Stimulated activated CD4-positive, alpha-beta T cell treated with anti-CD3 and anti-CD28 coated beads, Interleukin-4, amount 100 ng/mL, for 4 hours (primary cell): ENCODE measurements at regions not wholly inside any gene's neighbourhood (a gene's known extent, or its start where the extent isn't known, plus 50 kb on each side); places are given as distances from the start of the nearest gene placed in this dataset.

Experiments used
- DNase-seq, 2 experiments: peaks; one replicate each; pipeline ENCODE4 v3.0.0-alpha.2; 2020

- no peak for DNase-seq
These were observed 780.9 kb downstream of the QKI start for GRCh38 chr6:164195278-164195941.

DNA sequence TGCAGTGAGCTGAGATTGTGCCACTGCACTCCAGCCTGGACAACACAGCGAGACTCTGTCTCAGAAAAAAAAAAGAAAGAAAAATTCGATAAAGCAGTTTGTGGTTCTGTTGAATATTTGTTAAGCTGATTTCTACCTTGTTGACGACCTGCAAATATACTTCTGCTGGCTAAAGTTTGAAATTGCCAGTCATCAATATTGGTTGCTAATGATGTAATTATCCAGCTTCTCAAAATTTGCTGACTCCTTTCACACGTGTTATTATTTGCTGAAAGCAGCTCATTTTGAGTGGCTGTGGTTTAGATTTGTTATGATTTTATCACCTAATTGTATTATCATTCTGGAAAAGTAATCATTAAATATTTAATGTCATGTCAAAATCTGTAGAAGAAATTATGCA, 774.3 kb downstream of the QKI start:
- no peak for DNase-seq

- DNase-seq, result no peak
These were observed 771.0 kb downstream of the QKI start for GRCh38 chr6:164185471-164185871.

GRCh38 chr6:164184410-164184809, 769.9 kb downstream of the QKI start:
- DNase-seq, result no peak

DNA sequence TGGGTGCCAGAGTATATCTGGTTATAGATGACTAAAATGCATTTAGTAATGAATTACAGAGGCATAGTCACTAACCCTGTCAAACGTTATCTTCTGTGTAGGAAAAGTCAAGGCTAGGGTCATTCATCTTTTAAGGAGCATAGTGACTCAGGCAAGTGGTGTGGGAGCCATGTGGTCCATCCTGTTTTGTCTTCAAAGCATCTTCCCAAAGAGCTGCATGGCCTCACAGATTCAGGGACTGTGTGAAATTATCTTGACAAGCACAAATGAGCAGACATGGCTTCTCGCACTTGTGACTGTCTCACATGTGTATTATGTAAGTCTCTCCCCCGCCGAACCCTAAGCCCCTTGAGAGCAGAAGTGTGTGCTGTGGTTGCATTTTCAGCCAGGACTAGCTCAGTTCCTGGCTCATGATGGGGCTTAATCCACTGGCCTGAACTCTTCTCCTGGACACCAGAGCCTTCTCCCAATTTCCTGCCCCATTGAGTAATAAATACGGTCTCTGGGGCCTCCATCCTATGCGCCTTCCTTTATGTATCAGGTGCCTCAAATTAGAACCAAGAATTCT, 769.1 kb downstream of the QKI start:
- DNase-seq, result no peak

DNA sequence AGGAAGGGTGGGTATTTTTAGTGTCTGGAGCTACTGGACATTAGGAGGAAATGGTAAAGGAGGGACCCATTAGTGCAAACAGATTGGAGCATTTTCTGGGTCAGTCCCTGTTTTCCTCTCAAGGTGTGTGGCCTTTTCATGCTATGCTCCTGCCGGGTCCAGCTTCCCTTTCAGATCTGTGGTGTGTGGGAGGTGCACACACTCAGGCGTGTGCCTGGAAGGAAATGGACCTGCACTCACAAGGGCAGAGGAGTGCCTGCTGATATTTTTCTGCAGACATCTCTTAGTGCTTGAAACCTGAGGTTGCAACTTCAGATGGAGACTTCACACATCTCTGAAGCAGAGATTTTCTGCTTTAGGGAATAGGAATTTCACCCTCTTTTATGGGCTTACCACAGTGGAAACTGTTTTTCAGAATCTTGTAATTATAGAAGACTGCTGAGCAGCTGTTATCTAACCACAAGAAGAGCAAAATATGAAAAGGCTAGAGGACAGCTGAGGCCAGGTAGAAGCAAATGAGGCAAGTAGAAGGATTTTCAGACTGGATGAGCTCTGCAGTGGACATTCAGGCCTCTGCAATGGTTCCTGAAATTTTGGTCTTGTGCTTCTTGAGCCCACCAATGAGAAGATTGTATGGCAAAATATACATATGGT, 764.3 kb downstream of the QKI start:
- no peak for DNase-seq

- DNase-seq, result no peak
These were observed 754.8 kb downstream of the QKI start for GRCh38 chr6:164169355-164169754.

DNA sequence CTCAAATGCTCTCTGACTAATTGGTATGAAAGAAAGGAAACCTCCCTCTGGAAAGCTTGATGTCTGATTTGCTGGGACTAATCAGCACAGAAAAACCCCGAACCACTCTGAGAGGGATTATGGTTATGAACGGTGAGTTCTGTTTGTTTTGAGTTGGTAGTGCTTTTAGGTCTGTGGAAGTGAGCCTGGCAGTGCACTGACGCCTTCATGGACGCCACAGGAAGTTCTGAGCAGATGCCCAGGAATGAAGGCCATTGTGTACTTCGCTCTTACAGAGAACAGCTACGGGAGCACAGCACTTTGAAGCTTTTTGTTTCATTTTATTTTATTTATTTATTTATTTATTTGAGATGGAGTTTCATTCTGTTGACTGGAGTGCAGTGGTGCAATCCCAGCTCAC, 754.1 kb downstream of the QKI start:
- DNase-seq, result no peak

- DNase-seq, result no peak
These were observed 753.4 kb downstream of the QKI start for GRCh38 chr6:164167873-164168405.

- no peak for DNase-seq
These were observed 752.5 kb downstream of the QKI start for GRCh38 chr6:164166996-164167395.

- DNase-seq, result no peak
These were observed 752.0 kb downstream of the QKI start for GRCh38 chr6:164166515-164166914.

DNA sequence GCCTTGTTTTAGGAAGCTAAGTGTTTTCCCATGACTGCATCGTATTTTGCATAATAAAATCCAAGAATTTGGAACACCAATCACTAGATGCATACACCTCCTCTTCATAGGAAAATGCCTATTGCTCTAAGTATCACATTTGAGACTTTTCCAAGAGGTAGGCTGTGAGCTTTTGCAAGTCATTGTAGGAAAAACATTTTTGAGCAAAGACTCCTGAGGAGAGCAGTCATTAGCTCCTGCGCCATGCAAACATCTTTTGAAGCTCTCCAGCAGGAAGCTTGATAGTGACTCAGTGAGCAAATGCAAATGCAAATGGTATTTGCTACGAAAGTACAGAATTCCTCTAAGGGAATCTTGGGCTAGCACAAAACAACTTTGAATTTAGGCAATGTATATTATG, 750.4 kb downstream of the QKI start:
- no peak for DNase-seq

- no peak for DNase-seq
These were observed 748.7 kb downstream of the QKI start for GRCh38 chr6:164163239-164163638.

DNA sequence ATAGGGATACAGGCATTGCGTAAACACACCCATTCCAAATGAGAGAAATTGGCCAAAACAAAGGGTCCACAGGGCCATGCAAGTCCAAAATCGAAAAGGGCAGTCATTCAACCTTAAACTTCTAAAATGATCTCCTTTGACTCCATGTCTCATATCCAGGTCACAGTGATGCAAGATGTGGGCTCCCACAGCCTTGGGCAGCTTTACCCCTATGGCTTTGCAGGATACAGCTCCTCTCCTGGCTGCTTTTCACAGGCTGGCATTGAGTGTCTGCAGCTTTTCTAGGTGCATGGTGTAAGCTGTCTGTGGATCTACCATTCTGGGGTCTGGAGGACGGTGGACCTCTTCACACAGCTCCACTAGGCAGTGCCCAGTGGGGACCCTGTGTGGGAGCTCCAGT, 744.5 kb downstream of the QKI start:
- no peak for DNase-seq

GRCh38 chr6:164154588-164154987, 740.1 kb downstream of the QKI start:
- DNase-seq, result no peak

- DNase-seq, result no peak
These were observed 738.1 kb downstream of the QKI start for GRCh38 chr6:164152611-164153010.

DNA sequence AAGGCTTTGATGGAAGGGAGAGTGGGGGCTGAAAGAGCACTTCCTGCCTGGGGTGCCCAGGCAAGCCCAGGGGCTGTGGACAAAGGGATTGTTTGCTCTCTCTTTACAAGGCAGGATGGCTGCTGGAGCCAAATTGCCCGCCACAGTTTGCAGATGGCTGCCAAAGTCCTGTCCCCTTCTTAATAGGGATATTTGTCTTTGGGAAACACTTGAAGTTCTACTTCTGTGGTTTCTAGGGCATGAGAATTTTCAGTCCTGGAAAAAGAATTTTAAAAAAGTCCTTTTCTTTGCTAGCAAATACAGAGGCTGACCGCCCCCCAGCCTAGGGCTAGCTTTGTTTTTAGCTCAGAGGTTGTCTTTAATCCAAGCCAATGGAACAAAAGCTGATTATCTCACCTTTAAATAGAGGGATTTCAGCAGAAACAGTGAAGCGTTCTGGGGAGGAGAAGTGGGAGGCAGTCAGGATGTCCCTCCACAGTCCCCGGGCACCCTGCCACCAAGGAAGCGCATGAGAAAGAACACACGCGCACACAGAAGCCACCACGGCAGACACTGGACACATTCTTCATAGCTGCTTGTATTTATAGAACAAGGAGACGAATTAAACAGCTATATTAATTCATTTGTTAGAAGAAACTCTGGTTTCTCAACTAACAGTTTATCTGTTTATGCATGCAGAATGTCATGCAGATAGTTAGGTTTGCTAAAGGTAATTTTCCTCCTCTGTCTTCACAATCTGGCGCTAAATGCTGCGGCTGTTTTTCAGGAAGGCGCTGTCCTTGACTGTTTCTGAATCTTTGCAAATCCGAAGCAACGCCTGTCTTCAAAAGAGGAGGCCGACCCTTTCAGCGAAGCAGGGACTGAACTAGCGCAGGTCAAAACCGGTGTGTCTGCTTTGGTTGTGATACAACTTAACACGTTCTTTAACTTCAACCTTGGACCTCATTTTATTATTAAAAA, 736.9 kb downstream of the QKI start:
- no peak for DNase-seq

GRCh38 chr6:164150232-164150631, 735.7 kb downstream of the QKI start:
- no peak for DNase-seq

DNA sequence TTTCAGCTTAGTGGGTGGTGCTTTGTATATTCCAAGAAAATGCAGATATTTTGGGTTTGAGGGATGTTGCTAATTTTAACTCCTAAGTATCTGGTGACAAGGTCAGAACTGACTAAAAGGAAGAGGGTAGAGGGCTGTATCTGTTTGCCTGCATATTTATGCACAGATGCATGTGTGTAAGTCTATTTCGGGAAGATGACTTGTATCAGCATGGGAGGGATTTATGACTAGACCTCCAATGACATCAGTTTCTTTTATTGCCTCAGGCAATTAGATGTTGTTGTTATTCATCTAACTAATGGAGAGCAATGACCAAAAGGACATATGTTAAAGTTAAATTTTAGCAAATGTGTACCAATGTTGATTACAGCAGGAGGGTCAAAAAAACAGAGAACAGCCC, 734.3 kb downstream of the QKI start:
- no peak for DNase-seq

DNA sequence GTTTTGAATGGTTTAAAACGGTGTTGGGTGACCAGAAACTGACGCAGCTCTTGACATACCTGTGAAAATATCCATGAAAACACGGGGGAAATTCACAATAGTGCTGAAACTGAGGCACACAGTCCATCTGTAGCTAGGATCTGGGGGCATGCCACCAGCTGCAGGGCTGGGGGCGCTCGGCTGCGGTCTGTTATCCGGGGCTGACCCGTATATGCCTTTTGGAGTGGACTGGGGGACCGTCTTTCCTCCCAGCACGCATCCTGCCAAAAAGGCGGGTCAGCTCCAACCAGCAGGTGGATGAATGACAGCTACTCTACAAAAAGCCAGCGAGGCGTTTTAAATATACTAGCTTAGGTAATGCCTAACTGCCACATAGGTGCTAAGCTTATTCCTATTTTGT, 729.8 kb downstream of the QKI start:
- DNase-seq, result no peak

DNA sequence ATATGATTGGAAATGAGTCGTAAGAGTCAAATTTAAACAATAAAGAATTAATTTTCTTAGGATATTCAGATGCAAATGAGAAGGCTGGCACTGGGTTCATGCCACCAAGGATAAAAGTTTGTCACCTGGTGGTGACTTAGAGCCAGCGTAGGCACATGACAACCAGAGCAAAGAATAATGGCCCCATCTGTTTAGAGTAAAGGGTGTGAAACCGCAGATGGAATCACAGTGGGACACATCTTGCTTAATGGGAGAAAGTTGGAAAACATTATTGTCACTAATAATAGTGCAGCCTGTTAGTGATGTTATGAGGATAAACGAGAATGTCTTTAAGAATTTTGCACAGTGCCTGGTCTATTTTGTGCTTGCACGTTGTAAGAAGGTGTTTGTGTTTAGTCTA, 727.8 kb downstream of the QKI start:
- no peak for DNase-seq

GRCh38 chr6:164135511-164136132, 721.1 kb downstream of the QKI start:
- no peak for DNase-seq

DNA sequence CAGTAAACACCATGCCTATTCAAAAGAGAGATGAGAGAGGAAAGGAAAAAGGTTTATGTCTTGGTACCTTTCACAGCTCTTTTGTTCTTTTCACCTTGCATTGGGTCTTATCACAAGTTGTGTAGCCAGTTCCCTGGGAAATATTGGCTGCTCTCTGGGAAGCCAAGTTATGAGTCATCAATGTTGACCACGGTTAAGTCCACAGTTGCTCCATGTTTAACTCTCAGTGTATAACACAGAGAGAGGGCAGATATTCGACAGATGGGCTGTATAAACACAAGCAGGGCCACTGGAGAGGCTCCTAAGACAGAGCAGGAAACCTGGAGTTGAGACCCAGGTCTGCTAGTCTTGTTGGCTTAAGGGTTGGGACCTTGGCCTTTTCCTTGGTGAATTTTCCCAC, 718.6 kb downstream of the QKI start:
- DNase-seq, result no peak
